GM12875 (cell line): ENCODE measurements at regions not wholly inside any gene's neighbourhood (a gene's known extent, or its start where the extent isn't known, plus 50 kb on each side); places are given as distances from the start of the nearest gene placed in this dataset.

Experiments
- H3K4me3 ChIP-seq: one replicate; pipeline ENCODE4 v1.5.1; 2011; ENCODE audit warnings: low read depth, low read length, control low read depth
- CTCF ChIP-seq: IDR thresholded peaks from 2 replicates; pipeline ENCODE4 v1.5.1; 2011; ENCODE audit warnings: low read depth, mild to moderate bottlenecking, control low read depth, inconsistent platforms, low read length, moderate library complexity, borderline replicate concordance; ENCODE audit not compliant: insufficient read depth

GRCh38 chr1:208562151-208562960 lies 318.2 kb upstream of the PLXNA2 start:
- H3K4me3 ChIP-seq = no peak overlapping the region
- TF ChIP-seq CTCF = no peak

DNA sequence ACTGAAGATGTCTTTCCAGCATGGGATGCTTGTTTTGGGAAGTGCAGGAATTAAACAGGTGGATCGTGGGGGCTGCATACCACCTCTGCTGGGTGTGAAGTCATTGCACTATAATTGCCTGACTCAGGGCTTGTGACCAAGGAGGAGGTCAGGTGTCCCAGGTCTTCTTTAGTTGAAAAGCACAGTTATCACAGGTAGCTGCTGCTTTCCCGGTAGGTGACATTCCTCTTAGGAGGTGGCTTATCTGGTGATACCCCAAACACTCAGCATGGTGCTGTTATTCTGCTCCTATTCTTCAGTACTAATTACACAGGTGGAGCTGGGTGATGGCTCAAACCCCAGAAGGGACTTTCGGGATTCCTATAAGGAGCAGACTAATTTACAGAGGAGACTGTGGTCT lies 320.3 kb upstream of the PLXNA2 start:
- no peak for TF ChIP-seq CTCF
- no peak overlapping the region for H3K4me3 ChIP-seq

DNA sequence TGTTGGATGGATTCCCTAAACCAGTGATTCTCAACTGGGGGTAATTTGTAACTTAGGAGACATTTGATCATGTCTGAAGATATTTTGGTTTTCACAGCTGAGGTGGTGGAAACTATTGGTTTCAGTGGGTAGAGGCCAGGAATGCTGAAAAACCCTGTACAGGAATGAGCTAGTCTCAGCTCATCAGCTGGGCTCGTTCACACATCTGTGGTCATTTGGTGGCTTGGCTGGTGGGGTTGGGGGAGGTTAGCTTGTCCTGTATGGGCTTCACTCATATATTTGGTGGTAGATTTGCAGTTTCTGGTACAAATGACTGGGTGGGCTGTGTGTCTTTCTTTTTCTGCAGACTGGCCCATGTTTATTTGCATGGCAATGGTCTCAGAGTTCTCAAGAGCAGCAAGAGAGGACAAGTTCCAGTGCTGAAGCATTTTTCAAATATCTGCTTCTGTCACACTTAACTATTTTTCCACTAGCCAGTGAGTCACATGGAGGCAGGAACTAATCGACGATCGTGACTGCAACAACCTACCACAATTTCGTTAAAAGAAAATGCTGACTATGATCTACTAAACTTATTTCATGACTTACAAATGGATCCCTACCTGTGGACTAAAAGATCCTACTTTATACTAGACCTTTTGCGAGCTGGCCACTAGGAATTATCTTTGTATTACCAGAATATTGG lies 321.7 kb upstream of the PLXNA2 start:
- TF ChIP-seq CTCF = no peak
- H3K4me3 ChIP-seq = no peak overlapping the region

DNA sequence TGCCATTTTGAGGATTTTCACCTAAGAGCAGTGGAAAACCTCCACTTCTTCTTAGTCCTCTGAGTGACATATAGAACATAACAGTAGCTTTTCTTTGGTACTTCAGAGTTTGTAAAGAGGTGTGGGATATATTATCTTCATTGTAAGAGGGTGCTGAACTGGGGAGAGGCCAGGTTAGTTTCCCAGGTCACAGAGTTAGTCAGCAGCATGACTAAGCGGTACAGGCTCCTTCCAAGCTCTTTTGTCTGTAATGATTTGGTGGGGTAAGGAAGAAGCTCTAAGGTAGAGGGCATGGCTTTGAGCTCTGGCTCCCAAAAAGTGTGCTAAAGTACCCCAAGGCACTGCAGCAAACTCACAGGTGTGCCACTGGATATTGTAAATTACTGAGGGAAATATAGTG lies 325.0 kb upstream of the PLXNA2 start:
- no peak overlapping the region for H3K4me3 ChIP-seq
- no peak for TF ChIP-seq CTCF

- no peak for TF ChIP-seq CTCF
Measured at GRCh38 chr1:208570362-208570761, 326.2 kb upstream of the PLXNA2 start.

DNA sequence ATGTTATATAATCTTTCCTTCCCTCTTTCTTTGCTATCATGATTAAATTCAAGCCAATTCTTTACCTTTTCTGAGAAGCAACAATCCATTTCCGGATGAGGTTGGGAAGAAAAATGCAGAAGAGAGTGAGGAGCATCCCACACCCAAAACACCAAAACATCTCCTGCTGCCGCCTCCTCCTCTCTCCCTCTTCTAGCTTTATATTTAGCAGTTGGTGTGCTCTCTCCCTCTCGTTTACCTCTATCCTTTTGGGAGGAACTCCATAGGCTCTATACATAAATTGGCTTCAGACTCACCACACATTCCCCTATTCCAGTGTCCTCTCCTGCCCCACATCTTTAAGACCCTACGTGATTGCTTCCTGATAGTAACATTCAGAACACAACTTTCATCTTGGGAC lies 332.2 kb upstream of the PLXNA2 start:
- no peak overlapping the region for H3K4me3 ChIP-seq
- TF ChIP-seq CTCF = no peak

More at GRCh38 chr1:208570362-208570761, 326.2 kb upstream of the PLXNA2 start:
- no peak overlapping the region for H3K4me3 ChIP-seq

DNA sequence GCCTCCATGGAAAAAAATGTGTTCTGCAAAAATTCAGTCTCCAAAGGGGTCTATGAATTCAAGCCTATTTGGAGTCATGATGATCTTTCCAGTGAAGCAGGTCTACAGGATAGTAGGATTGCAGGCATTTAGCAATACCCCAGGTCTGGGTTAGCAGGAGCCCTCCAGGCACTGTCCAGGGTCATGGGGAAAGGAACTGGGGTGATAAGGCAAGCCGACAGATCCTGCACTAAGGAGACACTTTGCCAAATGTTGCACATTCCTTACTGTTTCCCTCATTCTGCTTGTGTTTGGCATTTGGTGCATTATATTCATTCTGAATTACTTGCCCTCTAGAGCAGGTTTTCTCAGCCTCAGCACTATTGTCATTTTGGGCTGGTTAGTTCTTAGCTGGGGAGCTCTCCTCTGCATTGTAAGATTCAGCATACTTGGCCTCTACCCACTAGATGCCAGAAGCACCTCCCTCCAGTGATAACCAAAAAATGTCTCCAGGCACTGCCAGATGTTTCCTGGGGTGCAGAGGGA lies 333.3 kb upstream of the PLXNA2 start:
- no peak for TF ChIP-seq CTCF
- H3K4me3 ChIP-seq = no peak overlapping the region
